SJSA1 (cell line): ENCODE measurements at regions not wholly inside any gene's neighbourhood (a gene's known extent, or its start where the extent isn't known, plus 50 kb on each side); places are given as distances from the start of the nearest gene placed in this dataset.

Source experiments
- DNase-seq, 2 experiments: peaks; one replicate each; pipeline ENCODE4 v3.0.0-alpha.2; 2015 to 2020; ENCODE audit warnings: low spot score in 2 of 2, low read depth in 1 of 2
- H3K27ac ChIP-seq: fragments of 250-450 bp; sonication (Bioruptor Pico); 2 replicates; pipeline ENCODE4 v1.5.1; 2020; ENCODE audit warnings: mild to moderate bottlenecking, moderate library complexity
- H3K27me3 ChIP-seq: fragments of 250-450 bp; sonication (Bioruptor Pico); replicated peaks from 2 replicates; pipeline ENCODE4 v1.5.1; 2020; ENCODE audit warnings: mild to moderate bottlenecking, moderate library complexity
- H3K36me3 ChIP-seq: fragments of 250-450 bp; sonication (Bioruptor Pico); 2 replicates; pipeline ENCODE4 v1.5.1; 2020; ENCODE audit warnings: mild to moderate bottlenecking
- H3K4me1 ChIP-seq: fragments of 250-450 bp; sonication (Bioruptor Pico); replicated peaks from 2 replicates; pipeline ENCODE4 v1.6.1; 2021; ENCODE audit warnings: mild to moderate bottlenecking
- H3K4me3 ChIP-seq: fragments of 250-450 bp; sonication (Bioruptor Pico); 2 replicates; pipeline ENCODE4 v1.5.1; 2020; ENCODE audit warnings: mild to moderate bottlenecking
- H3K9me3 ChIP-seq: fragments of 250-450 bp; sonication (Bioruptor Pico); replicated peaks from 2 replicates; pipeline ENCODE4 v1.5.1; 2020; ENCODE audit warnings: mild to moderate bottlenecking

DNA sequence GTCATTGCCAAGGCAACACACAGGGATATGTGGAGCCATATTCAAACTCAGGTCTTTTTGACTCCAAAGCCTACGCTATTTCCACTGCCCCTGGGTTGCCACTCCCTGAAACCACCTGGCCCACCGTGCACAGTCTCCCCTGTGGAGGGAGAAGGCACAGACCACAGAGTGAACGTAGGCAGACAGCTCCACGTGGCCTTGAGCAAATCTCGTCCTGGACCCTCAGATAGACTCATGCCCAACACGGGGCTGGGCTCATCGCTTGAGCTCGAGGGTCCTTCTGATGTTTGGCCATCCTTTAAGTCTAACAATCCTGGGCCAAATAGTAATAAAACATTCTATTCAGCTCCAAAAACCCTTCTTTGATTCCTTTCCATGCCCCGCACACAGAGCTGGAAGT is 72.0 kb downstream of the CPN2 start:
- no peak for DNase-seq
- H3K27ac ChIP-seq, result no peak overlapping the region
- H3K36me3 ChIP-seq, result no peaks in the 10 kb centered on the region
- H3K9me3 ChIP-seq, result no peaks in the 10 kb centered on the region
- H3K4me1 ChIP-seq, result peaks cover 8% of the 10 kb centered on the region
- no peaks in the 10 kb centered on the region for H3K27me3 ChIP-seq
- no peak overlapping the region for H3K4me3 ChIP-seq

DNA sequence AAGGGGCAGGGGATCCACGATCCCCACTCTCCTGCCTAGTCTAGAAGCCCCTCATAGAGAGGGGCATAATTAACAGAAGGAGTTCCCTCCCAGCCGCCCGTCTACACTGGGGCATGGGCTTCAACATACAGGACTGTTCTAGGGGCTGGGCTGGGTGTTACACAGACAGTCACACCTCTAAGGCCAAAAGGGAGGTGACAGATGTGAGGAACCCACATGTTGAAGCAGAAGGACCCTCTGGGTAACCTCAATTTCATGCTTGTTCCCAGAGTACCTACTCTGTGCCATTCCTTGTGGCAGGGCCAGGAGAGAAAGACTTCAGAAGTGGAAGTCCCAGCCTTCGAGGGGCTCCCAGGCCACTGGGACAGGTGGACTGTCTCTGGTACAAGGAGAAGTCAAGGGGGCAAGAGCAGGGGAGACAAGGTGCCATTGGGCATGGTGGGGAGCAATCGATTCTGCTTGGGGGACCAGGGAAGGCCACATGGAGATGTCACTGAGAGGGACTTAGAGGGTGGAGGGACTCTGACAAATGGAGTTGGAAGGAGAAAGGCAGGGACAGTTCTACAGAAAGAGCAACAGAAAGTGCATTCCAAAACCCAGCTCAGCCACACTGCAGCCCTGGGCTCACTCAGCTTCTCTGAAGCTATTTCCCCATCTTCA is 71.3 kb downstream of the CPN2 start:
- peaks cover 8% of the 10 kb centered on the region for H3K4me1 ChIP-seq
- no peak for DNase-seq
- H3K27ac ChIP-seq, result no peak overlapping the region
- H3K27me3 ChIP-seq, result no peaks in the 10 kb centered on the region
- H3K36me3 ChIP-seq, result no peaks in the 10 kb centered on the region
- no peaks in the 10 kb centered on the region for H3K9me3 ChIP-seq
- no peak overlapping the region for H3K4me3 ChIP-seq

- peaks cover 12% of the 10 kb centered on the region for H3K4me1 ChIP-seq
- no peaks in the 10 kb centered on the region for H3K27me3 ChIP-seq
- DNase-seq, result no peak
- no peaks in the 10 kb centered on the region for H3K9me3 ChIP-seq
- H3K36me3 ChIP-seq, result no peaks in the 10 kb centered on the region
- no peak overlapping the region for H3K27ac ChIP-seq
- H3K4me3 ChIP-seq, result no peak overlapping the region
Measured at GRCh38 chr3:194280777-194281176, 70.4 kb downstream of the CPN2 start.

DNA sequence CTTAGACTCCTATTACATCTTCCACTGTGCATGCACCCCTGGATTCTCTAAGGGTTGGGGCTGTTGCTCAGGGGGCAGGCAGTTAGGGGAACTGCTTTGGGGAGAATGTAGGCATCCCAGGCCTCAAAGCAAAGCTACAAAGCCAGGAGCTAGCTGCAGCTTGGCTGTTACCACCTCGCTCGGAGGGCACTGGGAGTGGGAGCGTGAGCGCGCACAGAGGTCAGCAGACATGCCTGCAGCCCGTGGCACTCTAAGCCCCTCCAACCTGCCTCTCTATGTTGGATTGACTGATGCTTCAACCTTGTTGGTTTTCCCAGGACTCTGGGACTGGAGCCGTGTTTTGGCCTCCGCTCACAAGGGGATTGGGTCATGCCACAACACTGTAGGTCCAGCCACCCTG is 69.8 kb downstream of the CPN2 start:
- Histone ChIP-seq H3K27ac (no peak overlapping the region), H3K36me3 (no peaks in the 10 kb centered on the region), H3K27me3 (no peaks in the 10 kb centered on the region), H3K4me3 (no peak overlapping the region), H3K4me1 (peaks cover 12% of the 10 kb centered on the region), H3K9me3 (no peaks in the 10 kb centered on the region)
- no peak for DNase-seq

DNA sequence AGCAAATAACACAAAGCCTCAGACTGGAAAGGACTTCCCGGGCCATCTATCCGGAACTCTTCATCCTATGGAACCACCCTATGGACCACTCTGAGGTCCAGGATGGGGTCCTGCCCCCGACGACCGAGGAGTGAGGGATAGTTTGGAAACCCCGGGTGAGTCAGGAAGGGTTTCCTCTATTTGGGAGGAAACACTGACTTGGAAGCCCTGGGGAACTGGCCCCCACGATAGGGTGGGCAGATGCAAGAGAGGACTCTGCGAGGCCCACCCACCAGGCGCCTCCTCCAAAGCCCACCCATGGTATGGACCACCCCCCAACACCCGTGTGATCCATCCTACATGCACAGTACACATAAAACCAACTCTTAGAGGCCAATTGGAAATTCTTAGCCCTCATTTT is 69.4 kb downstream of the CPN2 start:
- Histone ChIP-seq H3K27ac (no peak overlapping the region), H3K9me3 (no peaks in the 10 kb centered on the region), H3K36me3 (no peaks in the 10 kb centered on the region), H3K4me3 (no peak overlapping the region), H3K4me1 (peaks cover 12% of the 10 kb centered on the region), H3K27me3 (no peaks in the 10 kb centered on the region)
- DNase-seq, result no peak

DNA sequence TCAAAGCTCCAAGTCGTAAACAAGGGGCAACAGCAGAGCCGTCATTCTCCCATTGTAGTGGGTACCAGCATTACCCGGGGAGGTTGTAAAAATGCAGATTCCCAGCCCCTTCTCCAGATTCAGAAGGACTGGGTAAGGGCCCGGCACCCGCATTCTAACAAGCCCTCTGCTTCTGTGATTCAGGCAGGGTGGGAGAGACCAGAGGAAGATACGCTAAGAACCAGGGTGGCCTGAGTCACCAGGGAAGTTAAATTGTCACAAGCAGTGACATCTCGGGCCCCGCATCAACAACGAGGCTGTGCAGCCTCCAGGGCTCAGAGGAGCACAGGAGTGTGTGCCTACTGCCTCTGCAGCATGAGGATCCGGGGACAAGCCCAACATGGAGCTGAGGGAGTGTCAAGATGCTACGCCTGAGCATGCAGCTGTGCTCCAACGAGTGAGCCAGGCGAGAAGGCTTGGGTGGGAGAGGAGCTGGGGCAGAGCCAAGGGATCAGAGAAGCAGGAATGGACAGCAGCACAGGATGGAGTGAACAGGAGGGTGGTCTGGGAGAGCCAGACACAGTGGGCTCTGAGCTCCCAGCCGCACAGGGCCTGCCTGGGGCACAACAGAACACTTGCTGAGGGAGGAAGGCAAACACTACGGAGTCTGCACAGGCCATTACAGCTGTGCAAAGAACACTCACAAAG is 68.5 kb downstream of the CPN2 start:
- no peaks in the 10 kb centered on the region for H3K9me3 ChIP-seq
- no peaks in the 10 kb centered on the region for H3K27me3 ChIP-seq
- no peak overlapping the region for H3K27ac ChIP-seq
- no peak overlapping the region for H3K4me3 ChIP-seq
- peaks cover 12% of the 10 kb centered on the region for H3K4me1 ChIP-seq
- H3K36me3 ChIP-seq, result no peaks in the 10 kb centered on the region
- no peak for DNase-seq

- Histone ChIP-seq H3K27ac (no peak overlapping the region), H3K27me3 (no peaks in the 10 kb centered on the region)
- no peak for DNase-seq
Measured at GRCh38 chr3:194283221-194284006, 67.7 kb downstream of the CPN2 start.

DNA sequence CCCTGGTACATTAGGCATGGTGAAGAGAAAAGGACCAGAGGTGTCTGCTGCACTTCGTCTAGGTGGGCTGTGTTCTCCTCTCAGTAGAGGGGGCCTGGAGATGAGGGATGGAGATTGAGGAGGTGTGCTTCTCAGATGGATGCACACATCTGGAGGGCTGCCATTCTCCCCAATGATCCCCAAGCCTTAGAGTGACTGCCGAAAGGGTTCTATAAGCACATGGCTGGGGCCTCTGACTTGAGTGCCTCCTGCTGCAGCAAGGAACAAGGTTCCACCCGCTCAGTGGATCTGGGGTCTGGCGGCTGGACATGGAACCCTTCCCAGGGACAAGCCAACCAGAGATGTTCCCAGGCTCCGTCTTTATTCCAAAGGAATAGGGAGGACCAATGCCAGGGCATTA is 66.8 kb downstream of the CPN2 start:
- Histone ChIP-seq H3K27ac (no peak overlapping the region), H3K4me3 (no peak overlapping the region), H3K36me3 (no peaks in the 10 kb centered on the region), H3K27me3 (no peaks in the 10 kb centered on the region), H3K9me3 (no peaks in the 10 kb centered on the region), H3K4me1 (peaks cover 12% of the 10 kb centered on the region)
- DNase-seq, result no peak

More at GRCh38 chr3:194283221-194284006, 67.7 kb downstream of the CPN2 start:
- no peaks in the 10 kb centered on the region for H3K9me3 ChIP-seq
- H3K36me3 ChIP-seq, result no peaks in the 10 kb centered on the region
- H3K4me3 ChIP-seq, result no peak overlapping the region
- peaks cover 12% of the 10 kb centered on the region for H3K4me1 ChIP-seq

GRCh38 chr3:194285024-194285849 is 65.9 kb downstream of the CPN2 start:
- Histone ChIP-seq H3K36me3 (no peaks in the 10 kb centered on the region), H3K9me3 (no peaks in the 10 kb centered on the region), H3K4me1 (peaks cover 12% of the 10 kb centered on the region), H3K27ac (no peak overlapping the region), H3K4me3 (no peak overlapping the region), H3K27me3 (no peaks in the 10 kb centered on the region)
- DNase-seq, result no peak

- no peak for DNase-seq
- Histone ChIP-seq H3K36me3 (no peaks in the 10 kb centered on the region), H3K9me3 (no peaks in the 10 kb centered on the region), H3K4me3 (no peak overlapping the region), H3K27ac (no peak overlapping the region), H3K27me3 (no peaks in the 10 kb centered on the region), H3K4me1 (peaks cover 12% of the 10 kb centered on the region)
Measured at GRCh38 chr3:194285850-194286197, 65.3 kb downstream of the CPN2 start.

DNA sequence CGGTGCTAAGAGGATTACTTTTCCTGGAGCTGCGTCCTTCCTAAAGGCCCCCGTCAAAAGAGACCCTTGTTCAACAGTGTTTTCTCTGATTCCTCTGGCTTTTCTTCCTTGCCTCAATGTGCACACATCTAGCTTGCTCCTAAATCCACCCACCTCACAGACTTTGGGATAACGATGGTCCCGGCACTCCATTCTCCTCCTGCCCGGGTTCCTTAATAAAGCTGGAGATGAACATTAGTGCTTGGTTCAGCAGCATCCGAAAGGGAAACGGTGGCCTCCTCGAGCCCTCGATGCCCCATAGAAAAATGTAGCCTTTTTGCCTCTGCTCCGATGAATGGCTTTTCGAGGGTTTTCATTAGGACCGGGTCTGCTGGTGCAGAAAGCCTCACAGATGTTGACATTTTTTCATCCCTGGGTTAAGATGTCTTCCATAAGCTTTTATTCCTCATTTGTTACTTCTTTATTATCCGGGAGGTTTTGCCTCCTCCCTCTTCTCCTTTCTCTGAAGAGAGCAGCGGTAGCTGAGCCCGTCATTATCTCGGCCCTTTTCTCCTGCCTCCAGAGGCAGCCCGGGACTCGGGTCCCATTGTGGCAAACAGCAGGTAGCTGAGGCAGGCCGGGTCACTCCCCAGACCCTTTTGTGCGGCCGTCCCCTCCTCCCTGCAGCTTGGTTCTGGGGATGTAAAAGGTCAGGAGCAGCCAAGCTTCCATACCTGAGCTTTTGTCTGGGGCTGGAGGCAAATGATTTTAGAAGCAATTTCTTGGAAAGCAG is 64.6 kb downstream of the CPN2 start:
- no peaks in the 10 kb centered on the region for H3K27me3 ChIP-seq
- H3K4me1 ChIP-seq, result peaks cover 12% of the 10 kb centered on the region
- H3K4me3 ChIP-seq, result no peak overlapping the region
- no peaks in the 10 kb centered on the region for H3K9me3 ChIP-seq
- DNase-seq, result no peak
- no peak overlapping the region for H3K27ac ChIP-seq
- no peaks in the 10 kb centered on the region for H3K36me3 ChIP-seq

DNA sequence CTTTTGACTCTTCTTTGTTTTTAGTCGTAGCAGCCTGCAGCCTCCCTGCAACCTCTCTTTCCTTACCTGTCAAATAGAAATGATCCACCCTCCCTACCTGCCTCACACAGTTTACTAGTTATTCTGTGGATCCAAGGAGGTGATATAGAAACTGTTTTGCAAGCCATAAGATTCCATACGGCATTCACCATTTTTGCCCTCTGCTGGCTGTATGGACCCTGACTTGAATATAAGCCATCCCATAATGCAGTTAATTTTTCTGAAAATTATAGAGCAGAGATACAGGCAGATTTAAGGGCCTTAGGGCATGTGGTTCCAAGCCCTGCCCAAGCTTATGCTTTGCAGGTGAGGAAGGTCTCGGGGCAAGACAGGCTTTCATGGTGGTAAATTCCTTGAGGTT is 63.8 kb downstream of the CPN2 start:
- H3K9me3 ChIP-seq, result no peaks in the 10 kb centered on the region
- DNase-seq, result no peak
- H3K36me3 ChIP-seq, result no peaks in the 10 kb centered on the region
- H3K4me3 ChIP-seq, result no peak overlapping the region
- peaks cover 12% of the 10 kb centered on the region for H3K4me1 ChIP-seq
- H3K27me3 ChIP-seq, result no peaks in the 10 kb centered on the region
- H3K27ac ChIP-seq, result no peak overlapping the region
